A673 (cell line): ENCODE measurements at regions not wholly inside any gene's neighbourhood (a gene's known extent, or its start where the extent isn't known, plus 50 kb on each side); places are given as distances from the start of the nearest gene placed in this dataset.

Source experiments
- CTCF ChIP-seq: fragments of 300-800, 200-600 bp; sonication (generic); conservative IDR thresholded peaks from 2 replicates; pipeline ENCODE4 v1.5.1; 2017; ENCODE audit warnings: low read depth, mild to moderate bottlenecking, antibody characterized with exemption, low read length, moderate library complexity, mixed read lengths
- EZH2 ChIP-seq: fragments of 200-600 bp; sonication (generic); IDR thresholded peaks from 2 replicates; pipeline ENCODE4 v1.6.1; 2017; ENCODE audit warnings: borderline replicate concordance, low read depth, mild to moderate bottlenecking, mixed read lengths, antibody characterized with exemption, low read length; ENCODE audit not compliant: poor library complexity, severe bottlenecking

- no peak for TF ChIP-seq CTCF
- no peak for TF ChIP-seq EZH2
These were observed 103.6 kb upstream of the NXT1 start for GRCh38 chr20:23246717-23247664.
